Adrenal gland (tissue), 5 donors: ENCODE measurements at regions not wholly inside any gene's neighbourhood (a gene's known extent, or its start where the extent isn't known, plus 50 kb on each side); places are given as distances from the start of the nearest gene placed in this dataset.

Experiments used
- CTCF ChIP-seq, 6 experiments: fragments of 450-650 bp in 4 of 6; fragments of 200-600 bp in 2 of 6; sonication (generic) in 1 of 6; IDR thresholded peaks; 1 replicate in 5 of 6; 2 replicates in 1 of 6; pipeline versions ENCODE4 v1.5.1 to v1.8.0; 2016 to 2021; ENCODE audit warnings: antibody characterized with exemption in 6 of 6, mild to moderate bottlenecking in 2 of 6, moderate library complexity in 1 of 6
- POLR2A ChIP-seq, 2 donors: fragments of 450-650 bp; IDR thresholded peaks; one replicate each; pipeline ENCODE4 v1.6.1; 2017; ENCODE audit warnings: antibody characterized with exemption in 2 of 2, mild to moderate bottlenecking in 2 of 2, moderate library complexity in 1 of 2
- donor health status: DM: no; HTN: no; CAD: no.

- TF ChIP-seq CTCF (IDR thresholded peaks at IDR 0.05), result no peak
- no peak for TF ChIP-seq POLR2A (IDR thresholded peaks at IDR 0.05)
Observed at GRCh38 chr10:36073796-36074345, 431.8 kb upstream of the FZD8 start.
